Retinal pigment epithelial cell (primary cell): ENCODE measurements at regions not wholly inside any gene's neighbourhood (a gene's known extent, or its start where the extent isn't known, plus 50 kb on each side); places are given as distances from the start of the nearest gene placed in this dataset.

Source experiments
- DNase-seq: peaks from one replicate; pipeline ENCODE4 v3.0.0-alpha.2; 2010; ENCODE audit warnings: low read depth
- H3K4me3 ChIP-seq: 2 replicates; pipeline ENCODE4 v1.5.1; 2011; ENCODE audit warnings: mild to moderate bottlenecking, low read length, control low read depth, moderate library complexity
- TF ChIP-seq, protein P1 (sequence below): conservative IDR thresholded peaks from 2 replicates; pipeline ENCODE4 v1.5.1; 2011; ENCODE audit warnings: low read depth, low read length, control low read depth, inconsistent platforms

DNA sequence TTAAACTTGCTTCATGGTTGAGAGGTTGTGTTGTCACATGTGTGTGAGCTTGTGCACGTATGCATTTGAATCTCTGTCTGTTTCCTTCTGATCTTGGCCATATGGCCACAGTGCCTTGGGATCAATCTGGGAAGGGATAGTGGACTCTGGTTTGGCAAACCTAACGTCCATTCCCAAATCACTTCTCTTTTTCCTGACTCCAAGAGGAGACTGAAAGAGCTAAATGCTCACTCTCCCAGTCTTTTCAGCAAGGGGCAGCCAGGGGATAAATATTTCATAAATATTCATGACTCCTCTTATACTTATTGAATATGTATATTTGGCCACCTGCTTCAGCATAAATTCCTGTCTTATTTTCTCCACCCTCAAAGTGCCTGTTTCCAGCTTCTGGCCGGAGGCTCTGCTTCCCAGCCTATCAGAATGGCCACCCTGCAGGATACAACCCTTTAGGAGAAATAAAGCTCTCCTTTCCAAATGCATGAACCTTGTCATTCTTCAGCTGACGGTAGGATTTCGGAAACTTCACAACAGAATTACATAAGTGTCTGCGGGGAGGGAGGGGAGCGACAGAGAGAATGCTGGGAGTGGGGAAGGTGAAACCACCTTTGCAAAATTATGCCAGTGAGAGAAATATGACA, 112.2 kb upstream of the COPS8 start:
- no peak overlapping the region for H3K4me3 ChIP-seq
- TF ChIP-seq, protein P1, sequence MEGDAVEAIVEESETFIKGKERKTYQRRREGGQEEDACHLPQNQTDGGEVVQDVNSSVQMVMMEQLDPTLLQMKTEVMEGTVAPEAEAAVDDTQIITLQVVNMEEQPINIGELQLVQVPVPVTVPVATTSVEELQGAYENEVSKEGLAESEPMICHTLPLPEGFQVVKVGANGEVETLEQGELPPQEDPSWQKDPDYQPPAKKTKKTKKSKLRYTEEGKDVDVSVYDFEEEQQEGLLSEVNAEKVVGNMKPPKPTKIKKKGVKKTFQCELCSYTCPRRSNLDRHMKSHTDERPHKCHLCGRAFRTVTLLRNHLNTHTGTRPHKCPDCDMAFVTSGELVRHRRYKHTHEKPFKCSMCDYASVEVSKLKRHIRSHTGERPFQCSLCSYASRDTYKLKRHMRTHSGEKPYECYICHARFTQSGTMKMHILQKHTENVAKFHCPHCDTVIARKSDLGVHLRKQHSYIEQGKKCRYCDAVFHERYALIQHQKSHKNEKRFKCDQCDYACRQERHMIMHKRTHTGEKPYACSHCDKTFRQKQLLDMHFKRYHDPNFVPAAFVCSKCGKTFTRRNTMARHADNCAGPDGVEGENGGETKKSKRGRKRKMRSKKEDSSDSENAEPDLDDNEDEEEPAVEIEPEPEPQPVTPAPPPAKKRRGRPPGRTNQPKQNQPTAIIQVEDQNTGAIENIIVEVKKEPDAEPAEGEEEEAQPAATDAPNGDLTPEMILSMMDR: no peak
- no peak for DNase-seq

DNA sequence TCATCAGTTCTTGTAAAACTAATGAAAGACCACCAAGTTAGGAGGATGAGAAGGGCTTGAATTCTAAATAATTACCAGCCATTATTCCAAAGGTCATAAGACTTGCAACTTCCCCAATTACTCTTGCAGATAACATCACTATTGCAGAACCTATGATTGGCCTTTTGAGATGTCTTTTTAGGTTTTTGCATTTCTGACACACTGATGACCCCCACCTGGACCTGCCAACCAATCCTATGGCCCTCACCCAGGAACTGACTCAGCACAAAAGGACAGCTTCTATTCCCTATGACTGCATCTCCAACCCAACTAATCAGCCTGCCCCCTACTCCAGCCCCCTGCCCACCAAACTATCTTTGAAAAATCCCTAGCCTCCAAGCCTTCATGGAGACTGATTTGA, 111.5 kb upstream of the COPS8 start:
- H3K4me3 ChIP-seq: no peak overlapping the region
- TF ChIP-seq, protein P1: no peak
- DNase-seq: no peak

DNA sequence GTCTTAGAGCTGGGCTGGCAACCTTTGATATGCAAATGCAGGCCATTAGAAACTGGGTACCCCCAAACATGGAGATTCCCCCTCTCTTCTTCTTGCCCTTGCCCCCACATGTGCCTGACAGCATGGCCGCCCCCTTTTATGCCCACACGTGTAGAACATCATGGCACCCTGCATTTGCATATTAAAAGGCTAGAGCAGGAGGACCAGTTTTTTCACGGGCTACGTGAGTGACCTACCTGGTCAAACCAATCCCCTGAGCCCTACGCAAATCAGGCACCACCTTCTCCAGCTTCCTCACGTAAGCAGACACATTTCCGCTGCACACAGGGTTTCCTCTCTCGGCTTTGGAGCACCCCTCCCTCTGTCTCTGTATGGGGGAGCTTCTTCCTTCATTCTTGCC, 110.9 kb upstream of the COPS8 start:
- DNase-seq: no peak
- TF ChIP-seq, protein P1: no peak
- H3K4me3 ChIP-seq: no peak overlapping the region

DNA sequence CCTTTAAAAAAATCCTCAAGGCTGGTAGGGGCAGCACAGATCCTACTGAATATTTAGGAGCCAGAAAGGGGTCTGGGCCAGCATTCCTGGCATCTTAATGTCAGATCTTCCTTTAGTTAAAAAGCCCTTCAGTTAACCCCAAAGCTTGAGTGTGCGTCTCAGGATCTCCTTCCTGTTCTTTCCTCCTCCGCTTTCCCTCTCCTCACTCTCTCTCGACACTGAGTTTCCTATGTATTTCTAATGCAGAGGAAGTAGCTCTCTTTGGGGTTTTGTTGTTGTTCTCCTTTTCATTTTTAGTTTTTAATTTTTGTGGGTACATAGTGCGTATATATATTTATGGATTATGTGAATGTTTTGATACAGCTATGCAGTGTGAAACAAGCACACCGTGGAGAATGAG, 109.9 kb upstream of the COPS8 start:
- DNase-seq: no peak
- TF ChIP-seq, protein P1: no peak
- no peak overlapping the region for H3K4me3 ChIP-seq

DNA sequence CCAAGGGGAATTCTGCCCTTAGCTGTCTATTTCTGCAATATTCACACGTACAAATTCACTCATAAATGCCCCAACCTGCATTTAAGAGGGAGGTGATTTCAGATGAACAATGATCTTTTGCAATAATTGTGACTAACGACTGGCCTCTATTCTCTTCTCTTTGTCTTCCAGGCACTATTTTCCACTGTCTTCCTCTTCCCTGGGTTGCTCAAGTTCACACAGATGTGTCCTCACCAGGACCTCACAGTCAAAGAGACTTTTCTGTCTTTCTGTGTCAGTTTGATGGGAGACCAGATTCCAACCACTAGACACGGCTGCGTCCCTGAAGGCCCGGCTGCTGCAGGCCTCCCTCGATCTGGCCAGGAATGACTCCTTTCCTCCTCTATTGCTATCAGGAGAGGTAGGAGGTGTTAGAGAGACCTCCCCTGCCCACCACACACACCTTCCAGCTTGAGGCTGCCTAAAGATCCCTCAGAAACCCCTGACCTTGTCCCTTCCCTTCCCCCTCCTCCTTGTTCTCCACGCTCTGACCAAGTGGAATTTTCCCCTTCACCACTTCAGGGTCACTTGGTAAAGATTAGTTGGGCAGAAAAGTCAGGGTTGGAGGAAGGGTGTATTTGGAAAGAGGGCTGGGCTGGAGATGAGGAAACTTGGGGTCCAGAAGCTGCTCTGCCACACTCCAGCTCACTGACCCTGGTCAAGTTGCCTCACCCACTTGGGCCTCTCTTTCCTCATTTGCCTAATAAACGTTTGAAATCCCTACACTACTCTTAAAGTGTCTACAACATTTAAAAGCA, 109.2 kb upstream of the COPS8 start:
- no peak overlapping the region for H3K4me3 ChIP-seq
- DNase-seq: no peak
- TF ChIP-seq, protein P1: no peak

DNA sequence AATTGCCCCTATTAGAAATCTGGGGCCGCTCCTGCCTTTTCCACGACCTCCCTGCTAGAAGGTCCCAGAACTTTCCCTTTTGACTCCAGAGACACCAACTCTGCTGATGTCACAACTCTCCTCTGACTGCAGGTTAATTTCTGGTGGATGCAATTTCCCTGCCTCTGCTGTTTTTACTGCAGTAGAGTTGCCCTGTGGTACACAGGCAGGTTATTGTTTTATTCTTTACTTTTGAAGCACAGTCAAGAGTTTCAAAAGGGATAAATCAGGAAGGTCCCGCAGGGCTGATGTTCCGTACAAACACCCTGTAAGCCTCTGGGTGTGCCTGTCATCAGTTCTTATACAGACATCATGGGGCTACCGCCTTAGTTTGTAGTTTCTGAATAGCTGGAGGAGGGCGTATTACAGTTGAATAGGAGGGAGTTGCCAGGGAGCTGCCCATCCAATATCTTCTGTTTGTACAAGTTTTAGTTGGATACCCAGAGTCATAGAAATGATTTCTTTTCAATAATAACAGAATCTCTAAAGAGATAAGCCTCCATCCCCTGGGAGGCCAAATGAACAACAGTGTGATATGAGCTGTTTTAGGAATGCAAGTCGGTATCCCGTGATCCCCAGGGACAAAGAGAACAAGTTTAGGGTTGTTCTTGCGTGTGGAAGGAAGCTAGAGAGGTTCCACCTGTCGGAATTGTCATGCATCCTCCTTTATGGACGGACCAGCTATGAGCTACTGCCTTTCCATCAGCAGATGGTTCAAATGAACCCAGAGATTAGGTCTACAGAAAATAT, 108.4 kb upstream of the COPS8 start:
- H3K4me3 ChIP-seq: no peak overlapping the region
- TF ChIP-seq, protein P1: no peak
- no peak for DNase-seq
